ENCODE measurements at regions not wholly inside any gene's neighbourhood (a gene's known extent, or its start where the extent isn't known, plus 50 kb on each side); places are given as distances from the start of the nearest gene placed in this dataset.

DNA sequence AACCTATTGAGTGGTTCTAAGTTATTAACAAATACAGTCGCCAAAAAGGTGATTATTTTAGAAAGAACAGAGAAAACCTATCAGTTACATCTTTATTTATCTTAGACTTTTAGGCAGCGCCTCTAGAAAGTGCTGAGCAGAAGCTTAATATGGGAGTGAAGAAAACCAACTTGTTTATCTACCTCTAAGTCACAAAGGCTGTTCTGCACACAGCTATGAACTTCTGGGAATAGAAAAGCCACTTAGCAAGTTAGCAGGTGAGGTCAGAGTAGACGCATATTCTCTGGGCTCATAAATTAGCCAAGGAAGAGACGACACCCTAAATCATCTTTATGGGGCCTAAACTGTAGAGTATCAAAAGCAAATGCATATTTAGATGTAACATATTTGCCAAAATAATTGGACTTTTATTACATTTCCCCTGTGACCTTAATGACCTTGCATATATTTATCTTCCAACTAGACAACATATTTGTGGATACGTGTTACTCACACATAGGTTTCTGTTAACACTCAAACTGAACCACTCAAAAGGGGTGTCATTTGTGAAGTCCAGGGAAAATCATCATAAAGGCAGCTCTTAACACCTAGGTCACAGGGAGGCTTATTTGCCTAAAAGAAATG lies 267.1 kb downstream of the ADGB start:
- TF ChIP-seq CTCF (IDR thresholded peaks at IDR 0.05; ENCODE audit: low read length) (no peak), EZH2 (optimal IDR thresholded peaks at IDR 0.05; ENCODE audit: low read depth, low read length) (no peak)

All from MM.1S (cell line).